Osteoblast (primary cell): ENCODE measurements at regions not wholly inside any gene's neighbourhood (a gene's known extent, or its start where the extent isn't known, plus 50 kb on each side); places are given as distances from the start of the nearest gene placed in this dataset.
"Not testable (repeated sequence)": the region's sequence is repeated elsewhere in the genome, so short reads cannot be mapped to it uniquely, and the experiment has no call there.

Source experiments
- DNase-seq: peaks from one replicate; pipeline ENCODE4 v3.0.0; 2011; ENCODE audit warnings: low spot score, mixed read lengths; ENCODE audit not compliant: insufficient read length; ENCODE audit errors: missing footprints
- H2AFZ ChIP-seq: 2 replicates; pipeline ENCODE4 v1.6.0; 2011; ENCODE audit warnings: mild to moderate bottlenecking, low read length
- H3K27ac ChIP-seq: 2 replicates; pipeline ENCODE4 v1.5.1; 2011; ENCODE audit warnings: mild to moderate bottlenecking, low read depth, low read length, moderate library complexity
- H3K27me3 ChIP-seq: 2 replicates; pipeline ENCODE4 v1.6.0; 2012; ENCODE audit warnings: mild to moderate bottlenecking, control low read depth, inconsistent platforms, low read length, moderate library complexity; ENCODE audit not compliant: insufficient read depth
- H3K36me3 ChIP-seq: 2 replicates; pipeline ENCODE4 v1.5.1; 2011; ENCODE audit warnings: mild to moderate bottlenecking, low read length, control low read depth, moderate library complexity; ENCODE audit not compliant: insufficient read depth
- H3K4me1 ChIP-seq: 2 replicates; pipeline ENCODE4 v1.5.1; 2011; ENCODE audit warnings: mild to moderate bottlenecking, low read length, control low read depth, moderate library complexity; ENCODE audit not compliant: insufficient read depth
- H3K4me2 ChIP-seq: 2 replicates; pipeline ENCODE4 v1.6.0; 2011; ENCODE audit warnings: mild to moderate bottlenecking, low read length; ENCODE audit not compliant: insufficient read depth
- H3K4me3 ChIP-seq: fragments of 200-600 bp; sonication (generic); 3 replicates; pipeline ENCODE4 v1.5.1; 2012; ENCODE audit warnings: mild to moderate bottlenecking, low read length, inconsistent platforms; ENCODE audit not compliant: insufficient read depth
- H3K79me2 ChIP-seq: 2 replicates; pipeline ENCODE4 v1.6.0; 2012; ENCODE audit warnings: mild to moderate bottlenecking, low read length, control low read depth, inconsistent platforms; ENCODE audit not compliant: insufficient read depth
- H3K9me3 ChIP-seq: 2 replicates; pipeline ENCODE4 v1.5.1; 2011; ENCODE audit warnings: low read depth, low read length, control low read depth
- H4K20me1 ChIP-seq: 2 replicates; pipeline ENCODE4 v1.6.0; 2012; ENCODE audit warnings: mild to moderate bottlenecking, low read length, control low read depth; ENCODE audit not compliant: insufficient read depth
- TF ChIP-seq, protein P1 (sequence below): IDR thresholded peaks from 2 replicates; pipeline ENCODE4 v1.5.1; 2011; ENCODE audit warnings: mild to moderate bottlenecking, low read depth, low read length, moderate library complexity; ENCODE audit errors: extremely low read depth

- no peak for DNase-seq
- Histone ChIP-seq H2AFZ (no peak overlapping the region), H3K4me2 (no peak overlapping the region)
These were observed 61.9 kb upstream of the ADGRL2 start for GRCh38 chr1:81738875-81739274.

GRCh38 chr1:81733480-81733879 lies 67.3 kb upstream of the ADGRL2 start:
- Histone ChIP-seq H3K27ac (no peak overlapping the region), H3K4me2 (no peak overlapping the region), H3K4me1 (no peaks in the 10 kb centered on the region), H2AFZ (no peak overlapping the region), H3K27me3 (no peaks in the 10 kb centered on the region), H3K36me3 (no peaks in the 10 kb centered on the region), H4K20me1 (no peaks in the 10 kb centered on the region), H3K9me3 (no peaks in the 10 kb centered on the region), H3K79me2 (no peaks in the 10 kb centered on the region), H3K4me3 (no peak overlapping the region)
- DNase-seq, result no peak
- TF ChIP-seq, protein P1, sequence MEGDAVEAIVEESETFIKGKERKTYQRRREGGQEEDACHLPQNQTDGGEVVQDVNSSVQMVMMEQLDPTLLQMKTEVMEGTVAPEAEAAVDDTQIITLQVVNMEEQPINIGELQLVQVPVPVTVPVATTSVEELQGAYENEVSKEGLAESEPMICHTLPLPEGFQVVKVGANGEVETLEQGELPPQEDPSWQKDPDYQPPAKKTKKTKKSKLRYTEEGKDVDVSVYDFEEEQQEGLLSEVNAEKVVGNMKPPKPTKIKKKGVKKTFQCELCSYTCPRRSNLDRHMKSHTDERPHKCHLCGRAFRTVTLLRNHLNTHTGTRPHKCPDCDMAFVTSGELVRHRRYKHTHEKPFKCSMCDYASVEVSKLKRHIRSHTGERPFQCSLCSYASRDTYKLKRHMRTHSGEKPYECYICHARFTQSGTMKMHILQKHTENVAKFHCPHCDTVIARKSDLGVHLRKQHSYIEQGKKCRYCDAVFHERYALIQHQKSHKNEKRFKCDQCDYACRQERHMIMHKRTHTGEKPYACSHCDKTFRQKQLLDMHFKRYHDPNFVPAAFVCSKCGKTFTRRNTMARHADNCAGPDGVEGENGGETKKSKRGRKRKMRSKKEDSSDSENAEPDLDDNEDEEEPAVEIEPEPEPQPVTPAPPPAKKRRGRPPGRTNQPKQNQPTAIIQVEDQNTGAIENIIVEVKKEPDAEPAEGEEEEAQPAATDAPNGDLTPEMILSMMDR, result no peak

More at GRCh38 chr1:81738875-81739274, 61.9 kb upstream of the ADGRL2 start:
- no peak overlapping the region for H3K27ac ChIP-seq
- no peaks in the 10 kb centered on the region for H3K36me3 ChIP-seq
- H4K20me1 ChIP-seq, result no peaks in the 10 kb centered on the region
- no peaks in the 10 kb centered on the region for H3K9me3 ChIP-seq
- no peaks in the 10 kb centered on the region for H3K4me1 ChIP-seq
- no peaks in the 10 kb centered on the region for H3K27me3 ChIP-seq
- H3K79me2 ChIP-seq, result no peaks in the 10 kb centered on the region
- TF ChIP-seq, protein P1, result no peak
- no peak overlapping the region for H3K4me3 ChIP-seq

GRCh38 chr1:81731989-81732388 lies 68.7 kb upstream of the ADGRL2 start:
- Histone ChIP-seq H3K36me3 (no peaks in the 10 kb centered on the region), H2AFZ (no peak overlapping the region), H4K20me1 (no peaks in the 10 kb centered on the region), H3K4me1 (no peaks in the 10 kb centered on the region), H3K4me2 (no peak overlapping the region), H3K79me2 (no peaks in the 10 kb centered on the region), H3K27me3 (no peaks in the 10 kb centered on the region), H3K27ac (no peak overlapping the region), H3K4me3 (no peak overlapping the region), H3K9me3 (no peaks in the 10 kb centered on the region)
- DNase-seq, result no peak
- TF ChIP-seq, protein P1, result no peak

- no peak overlapping the region for H3K4me3 ChIP-seq
- TF ChIP-seq, protein P1, result no peak
- H3K9me3 ChIP-seq, result no peaks in the 10 kb centered on the region
These were observed 69.9 kb upstream of the ADGRL2 start for GRCh38 chr1:81730881-81731280.

GRCh38 chr1:81730299-81730698 lies 70.4 kb upstream of the ADGRL2 start:
- DNase-seq, H2AFZ ChIP-seq, H3K9me3 ChIP-seq, H3K79me2 ChIP-seq, H3K4me2 ChIP-seq, H3K4me3 ChIP-seq, H3K4me1 ChIP-seq, H3K36me3 ChIP-seq, H3K27ac ChIP-seq, H3K27me3 ChIP-seq, H4K20me1 ChIP-seq: not testable (repeated sequence)

More at GRCh38 chr1:81730881-81731280, 69.9 kb upstream of the ADGRL2 start:
- H3K36me3 ChIP-seq, result no peaks in the 10 kb centered on the region
- H3K4me2 ChIP-seq, result no peak overlapping the region
- no peak overlapping the region for H3K27ac ChIP-seq
- no peak for DNase-seq
- no peaks in the 10 kb centered on the region for H3K27me3 ChIP-seq
- H3K79me2 ChIP-seq, result no peaks in the 10 kb centered on the region
- H3K4me1 ChIP-seq, result no peaks in the 10 kb centered on the region
- no peaks in the 10 kb centered on the region for H4K20me1 ChIP-seq
- H2AFZ ChIP-seq, result no peak overlapping the region
